ENCODE measurements at regions not wholly inside any gene's neighbourhood (a gene's known extent, or its start where the extent isn't known, plus 50 kb on each side); places are given as distances from the start of the nearest gene placed in this dataset.

- no peak overlapping the region for H2BK5ac ChIP-seq (ENCODE audit: low read depth, low read length, poor library complexity)
- H3K4me1 ChIP-seq (ENCODE audit: control insufficient read depth in 1 of 2, insufficient read depth in 2 of 2, low read length in 2 of 2): no peaks in the 10 kb centered on the region
- no peak overlapping the region for H2BK120ac ChIP-seq (ENCODE audit: insufficient read depth, low read length, poor library complexity)
- WGBS (ENCODE audit: extremely low coverage, insufficient coverage, insufficient read length): no CpG with 5 or more reads among the region's 6 CpGs
- no peak overlapping the region for H2AFZ ChIP-seq (ENCODE audit: insufficient read depth, low read length, poor library complexity)
- H3K14ac ChIP-seq (ENCODE audit: low read length): no peak overlapping the region
- H3K36me3 ChIP-seq (ENCODE audit: control insufficient read depth in 1 of 2, insufficient read depth in 2 of 2, low read length in 2 of 2): no peaks in the 10 kb centered on the region
- DNase-seq: no peak
- no peak overlapping the region for H3K9ac ChIP-seq (ENCODE audit: low read length)
- no peaks in the 10 kb centered on the region for H3K27me3 ChIP-seq (ENCODE audit: insufficient read depth, low read length)
- H3K79me2 ChIP-seq (ENCODE audit: control insufficient read depth, insufficient read depth, low read length, poor library complexity): no peaks in the 10 kb centered on the region
- H4K91ac ChIP-seq (ENCODE audit: low read depth, low read length): no peak overlapping the region
- no peak overlapping the region for H3K27ac ChIP-seq (ENCODE audit: low read depth, low read length)
- no peak overlapping the region for H3K18ac ChIP-seq (ENCODE audit: low read length)
- H3K4ac ChIP-seq (ENCODE audit: low read depth, low read length): no peak overlapping the region
- H4K12ac ChIP-seq (ENCODE audit: low read depth, low read length): no peak overlapping the region
- no peaks in the 10 kb centered on the region for H3K79me1 ChIP-seq (ENCODE audit: low read length)
- H2BK12ac ChIP-seq (ENCODE audit: low read length): no peak overlapping the region
- no peak overlapping the region for H2AK5ac ChIP-seq (ENCODE audit: low read length)
- H3K4me2 ChIP-seq (ENCODE audit: low read length): no peak overlapping the region
- H4K8ac ChIP-seq (ENCODE audit: low read depth, low read length): no peak overlapping the region
- H3K9me3 ChIP-seq (ENCODE audit: insufficient read depth, low read depth, low read length): no peaks in the 10 kb centered on the region
- H3K23ac ChIP-seq (ENCODE audit: low read length): no peak overlapping the region
- no peak overlapping the region for H3K4me3 ChIP-seq (ENCODE audit: low read depth, low read length)
Observed at GRCh38 chr4:24145591-24145990, 255.7 kb upstream of the PPARGC1A start.

DNA sequence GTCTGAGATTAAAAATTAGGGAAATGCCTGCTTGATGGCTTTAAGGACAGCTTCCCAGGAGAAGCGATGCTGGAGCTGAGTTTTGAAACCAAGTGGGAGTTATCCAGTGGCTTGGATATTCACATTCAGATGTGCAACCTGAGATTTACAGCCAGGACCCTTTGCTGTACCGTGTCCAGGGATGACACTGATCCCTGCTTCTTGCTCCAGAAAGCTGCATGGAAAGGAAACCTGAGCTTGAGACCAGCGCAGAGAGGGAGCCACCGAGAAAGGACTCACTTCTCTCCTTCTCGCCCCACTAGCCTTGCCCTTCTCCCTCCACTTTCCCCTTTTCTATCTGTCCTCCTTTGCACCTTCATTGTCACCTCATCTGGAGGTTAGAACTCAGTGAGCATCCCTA is 254.5 kb upstream of the PPARGC1A start:
- H4K91ac ChIP-seq (ENCODE audit: low read depth, low read length): no peak overlapping the region

GRCh38 chr4:24143741-24144140 is 253.9 kb upstream of the PPARGC1A start:
- no peak overlapping the region for H4K91ac ChIP-seq (ENCODE audit: low read depth, low read length)
- no peaks in the 10 kb centered on the region for H3K79me2 ChIP-seq (ENCODE audit: control insufficient read depth, insufficient read depth, low read length, poor library complexity)
- no peak overlapping the region for H3K18ac ChIP-seq (ENCODE audit: low read length)
- H3K4me3 ChIP-seq (ENCODE audit: low read depth, low read length): no peak overlapping the region
- H3K27me3 ChIP-seq (ENCODE audit: insufficient read depth, low read length): no peaks in the 10 kb centered on the region
- no peak overlapping the region for H2BK12ac ChIP-seq (ENCODE audit: low read length)
- H3K9me3 ChIP-seq (ENCODE audit: insufficient read depth, low read depth, low read length): no peaks in the 10 kb centered on the region
- no peak overlapping the region for H2BK120ac ChIP-seq (ENCODE audit: insufficient read depth, low read length, poor library complexity)
- H3K4me2 ChIP-seq (ENCODE audit: low read length): no peak overlapping the region
- H3K36me3 ChIP-seq (ENCODE audit: control insufficient read depth in 1 of 2, insufficient read depth in 2 of 2, low read length in 2 of 2): no peaks in the 10 kb centered on the region
- no peak overlapping the region for H2AFZ ChIP-seq (ENCODE audit: insufficient read depth, low read length, poor library complexity)
- DNase-seq: no peak
- H3K4me1 ChIP-seq (ENCODE audit: control insufficient read depth in 1 of 2, insufficient read depth in 2 of 2, low read length in 2 of 2): no peaks in the 10 kb centered on the region
- no peak overlapping the region for H3K9ac ChIP-seq (ENCODE audit: low read length)
- no peak overlapping the region for H3K27ac ChIP-seq (ENCODE audit: low read depth, low read length)
- H4K8ac ChIP-seq (ENCODE audit: low read depth, low read length): no peak overlapping the region
- H3K14ac ChIP-seq (ENCODE audit: low read length): no peak overlapping the region
- no peak overlapping the region for H2BK5ac ChIP-seq (ENCODE audit: low read depth, low read length, poor library complexity)
- no peak overlapping the region for H3K4ac ChIP-seq (ENCODE audit: low read depth, low read length)
- H2AK5ac ChIP-seq (ENCODE audit: low read length): no peak overlapping the region
- no CpG with 5 or more reads among the region's 3 CpGs for WGBS (ENCODE audit: extremely low coverage, insufficient coverage, insufficient read length)
- no peaks in the 10 kb centered on the region for H3K79me1 ChIP-seq (ENCODE audit: low read length)
- H3K23ac ChIP-seq (ENCODE audit: low read length): no peak overlapping the region
- no peak overlapping the region for H4K12ac ChIP-seq (ENCODE audit: low read depth, low read length)

More for the DNA sequence above, 254.5 kb upstream of the PPARGC1A start:
- Histone ChIP-seq H2AK5ac (ENCODE audit: low read length) (no peak overlapping the region), H4K8ac (ENCODE audit: low read depth, low read length) (no peak overlapping the region), H3K18ac (ENCODE audit: low read length) (no peak overlapping the region), H3K36me3 (ENCODE audit: control insufficient read depth in 1 of 2, insufficient read depth in 2 of 2, low read length in 2 of 2) (no peaks in the 10 kb centered on the region), H3K27ac (ENCODE audit: low read depth, low read length) (no peak overlapping the region), H3K4me1 (ENCODE audit: control insufficient read depth in 1 of 2, insufficient read depth in 2 of 2, low read length in 2 of 2) (no peaks in the 10 kb centered on the region), H2BK12ac (ENCODE audit: low read length) (no peak overlapping the region), H3K9me3 (ENCODE audit: insufficient read depth, low read depth, low read length) (no peaks in the 10 kb centered on the region), H3K79me2 (ENCODE audit: control insufficient read depth, insufficient read depth, low read length, poor library complexity) (no peaks in the 10 kb centered on the region), H3K4me2 (ENCODE audit: low read length) (no peak overlapping the region), H2BK120ac (ENCODE audit: insufficient read depth, low read length, poor library complexity) (no peak overlapping the region), H3K4me3 (ENCODE audit: low read depth, low read length) (no peak overlapping the region), H3K9ac (ENCODE audit: low read length) (no peak overlapping the region), H4K12ac (ENCODE audit: low read depth, low read length) (no peak overlapping the region), H3K79me1 (ENCODE audit: low read length) (no peaks in the 10 kb centered on the region), H3K4ac (ENCODE audit: low read depth, low read length) (no peak overlapping the region), H3K14ac (ENCODE audit: low read length) (no peak overlapping the region), H3K27me3 (ENCODE audit: insufficient read depth, low read length) (no peaks in the 10 kb centered on the region), H2BK5ac (ENCODE audit: low read depth, low read length, poor library complexity) (no peak overlapping the region), H2AFZ (ENCODE audit: insufficient read depth, low read length, poor library complexity) (no peak overlapping the region), H3K23ac (ENCODE audit: low read length) (no peak overlapping the region)
- no CpG with 5 or more reads among the region's 5 CpGs for WGBS (ENCODE audit: extremely low coverage, insufficient coverage, insufficient read length)
- no peak for DNase-seq

DNA sequence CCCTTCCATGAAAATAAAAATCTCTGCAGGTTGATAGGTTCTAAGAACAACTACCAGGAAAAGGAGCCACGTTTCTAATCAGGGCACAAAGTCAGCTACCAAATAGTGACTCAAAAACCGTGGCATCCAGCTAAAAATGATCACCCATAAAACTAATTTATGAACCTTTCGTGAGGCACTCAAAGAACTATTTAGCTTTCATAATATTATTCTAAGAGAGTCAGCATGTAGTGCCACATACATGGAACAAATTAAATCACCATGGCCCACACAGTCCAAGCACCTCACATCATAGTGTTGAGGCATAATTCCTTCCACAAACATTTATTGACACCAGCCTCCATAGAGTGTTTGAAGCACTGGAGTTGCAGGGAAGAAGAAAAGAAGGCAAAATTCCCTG is 252.0 kb upstream of the PPARGC1A start:
- no peak overlapping the region for H3K4me3 ChIP-seq (ENCODE audit: low read depth, low read length)
- no peaks in the 10 kb centered on the region for H3K36me3 ChIP-seq (ENCODE audit: control insufficient read depth in 1 of 2, insufficient read depth in 2 of 2, low read length in 2 of 2)
- no peak overlapping the region for H3K27ac ChIP-seq (ENCODE audit: low read depth, low read length)
- no peak overlapping the region for H3K23ac ChIP-seq (ENCODE audit: low read length)
- no peak overlapping the region for H2AK5ac ChIP-seq (ENCODE audit: low read length)
- no peak for DNase-seq
- no peaks in the 10 kb centered on the region for H3K9me3 ChIP-seq (ENCODE audit: insufficient read depth, low read depth, low read length)
- no peaks in the 10 kb centered on the region for H3K79me1 ChIP-seq (ENCODE audit: low read length)
- no peak overlapping the region for H4K91ac ChIP-seq (ENCODE audit: low read depth, low read length)
- no peak overlapping the region for H2BK120ac ChIP-seq (ENCODE audit: insufficient read depth, low read length, poor library complexity)
- H3K4me2 ChIP-seq (ENCODE audit: low read length): no peak overlapping the region
- no CpG with 5 or more reads among the region's 3 CpGs for WGBS (ENCODE audit: extremely low coverage, insufficient coverage, insufficient read length)
- H3K79me2 ChIP-seq (ENCODE audit: control insufficient read depth, insufficient read depth, low read length, poor library complexity): no peaks in the 10 kb centered on the region
- H3K4ac ChIP-seq (ENCODE audit: low read depth, low read length): no peak overlapping the region
- H2BK12ac ChIP-seq (ENCODE audit: low read length): no peak overlapping the region
- no peak overlapping the region for H3K14ac ChIP-seq (ENCODE audit: low read length)
- no peak overlapping the region for H2BK5ac ChIP-seq (ENCODE audit: low read depth, low read length, poor library complexity)
- H3K18ac ChIP-seq (ENCODE audit: low read length): no peak overlapping the region
- no peak overlapping the region for H4K12ac ChIP-seq (ENCODE audit: low read depth, low read length)
- H3K9ac ChIP-seq (ENCODE audit: low read length): no peak overlapping the region
- H3K27me3 ChIP-seq (ENCODE audit: insufficient read depth, low read length): no peaks in the 10 kb centered on the region
- H2AFZ ChIP-seq (ENCODE audit: insufficient read depth, low read length, poor library complexity): no peak overlapping the region
- no peak overlapping the region for H4K8ac ChIP-seq (ENCODE audit: low read depth, low read length)
- no peaks in the 10 kb centered on the region for H3K4me1 ChIP-seq (ENCODE audit: control insufficient read depth in 1 of 2, insufficient read depth in 2 of 2, low read length in 2 of 2)
